ENCODE measurements at regions not wholly inside any gene's neighbourhood (a gene's known extent, or its start where the extent isn't known, plus 50 kb on each side); places are given as distances from the start of the nearest gene placed in this dataset.

DNA sequence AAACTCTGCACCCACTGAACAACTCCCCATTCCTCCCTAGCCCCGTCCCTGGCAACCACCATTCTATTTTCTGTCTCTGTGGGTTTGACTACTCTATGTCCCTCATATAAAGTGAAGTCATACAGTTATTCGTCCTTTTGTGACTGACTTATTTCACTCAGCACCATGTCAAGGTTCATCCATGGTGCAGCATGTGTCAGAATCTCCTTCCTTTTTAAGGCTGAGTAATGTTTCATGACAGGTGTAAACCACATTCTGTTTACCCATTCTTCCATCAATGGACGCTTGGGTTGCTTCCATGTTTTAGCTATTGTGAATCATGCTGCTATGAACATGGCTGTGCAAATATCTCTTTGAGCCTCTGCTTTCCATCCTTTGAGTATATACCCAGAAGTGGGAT lies 192.3 kb upstream of the NSMCE3 start:
- POLR2A ChIA-PET, result no interaction called here
- DNase-seq (ENCODE audit: extremely low spot score), result no peak
- CTCF ChIA-PET, result no interaction called here
- TF ChIP-seq, protein P1, sequence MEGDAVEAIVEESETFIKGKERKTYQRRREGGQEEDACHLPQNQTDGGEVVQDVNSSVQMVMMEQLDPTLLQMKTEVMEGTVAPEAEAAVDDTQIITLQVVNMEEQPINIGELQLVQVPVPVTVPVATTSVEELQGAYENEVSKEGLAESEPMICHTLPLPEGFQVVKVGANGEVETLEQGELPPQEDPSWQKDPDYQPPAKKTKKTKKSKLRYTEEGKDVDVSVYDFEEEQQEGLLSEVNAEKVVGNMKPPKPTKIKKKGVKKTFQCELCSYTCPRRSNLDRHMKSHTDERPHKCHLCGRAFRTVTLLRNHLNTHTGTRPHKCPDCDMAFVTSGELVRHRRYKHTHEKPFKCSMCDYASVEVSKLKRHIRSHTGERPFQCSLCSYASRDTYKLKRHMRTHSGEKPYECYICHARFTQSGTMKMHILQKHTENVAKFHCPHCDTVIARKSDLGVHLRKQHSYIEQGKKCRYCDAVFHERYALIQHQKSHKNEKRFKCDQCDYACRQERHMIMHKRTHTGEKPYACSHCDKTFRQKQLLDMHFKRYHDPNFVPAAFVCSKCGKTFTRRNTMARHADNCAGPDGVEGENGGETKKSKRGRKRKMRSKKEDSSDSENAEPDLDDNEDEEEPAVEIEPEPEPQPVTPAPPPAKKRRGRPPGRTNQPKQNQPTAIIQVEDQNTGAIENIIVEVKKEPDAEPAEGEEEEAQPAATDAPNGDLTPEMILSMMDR (IDR thresholded peaks at IDR 0.05; ENCODE audit: control extremely low read depth, extremely low read depth, low read depth, missing control alignments), result no peak

DNA sequence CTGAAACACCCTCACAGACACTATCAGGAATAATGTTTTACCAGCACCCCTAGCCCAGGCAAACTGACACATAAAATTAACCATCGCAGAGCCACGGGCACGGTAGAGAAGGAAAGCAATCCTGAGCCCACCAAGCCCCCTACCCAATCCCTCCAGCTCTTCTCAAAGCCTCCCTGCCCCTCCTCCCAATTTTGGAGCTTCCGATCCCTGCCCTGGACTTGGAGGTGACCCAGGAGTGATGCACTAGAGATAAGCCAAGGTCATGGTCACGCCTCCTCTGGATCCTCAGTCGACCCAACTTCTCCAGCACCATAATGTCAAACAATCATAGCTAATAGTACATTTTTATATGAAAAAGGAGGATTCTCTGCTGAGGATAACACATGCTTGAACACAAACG lies 188.7 kb upstream of the NSMCE3 start:
- CTCF ChIA-PET, result interaction anchor here (1.0 kb wide), 2 partner anchors 10 to 356 kb away, joined by 3 read pairs; no protein-coding TSS in a partner anchor
- POLR2A ChIA-PET, result no interaction called here
- DNase-seq (ENCODE audit: extremely low spot score), result no peak
- TF ChIP-seq, protein P1 (IDR thresholded peaks at IDR 0.05; ENCODE audit: control extremely low read depth, extremely low read depth, low read depth, missing control alignments), result no peak

- TF ChIP-seq, protein P1 (IDR thresholded peaks at IDR 0.05; ENCODE audit: control extremely low read depth, extremely low read depth, low read depth, missing control alignments), result no peak
- POLR2A ChIA-PET, result no interaction called here
- DNase-seq (ENCODE audit: extremely low spot score), result no peak
- CTCF ChIA-PET, result no interaction called here
These were observed 188.1 kb upstream of the NSMCE3 start for GRCh38 chr15:29457729-29458128.

DNA sequence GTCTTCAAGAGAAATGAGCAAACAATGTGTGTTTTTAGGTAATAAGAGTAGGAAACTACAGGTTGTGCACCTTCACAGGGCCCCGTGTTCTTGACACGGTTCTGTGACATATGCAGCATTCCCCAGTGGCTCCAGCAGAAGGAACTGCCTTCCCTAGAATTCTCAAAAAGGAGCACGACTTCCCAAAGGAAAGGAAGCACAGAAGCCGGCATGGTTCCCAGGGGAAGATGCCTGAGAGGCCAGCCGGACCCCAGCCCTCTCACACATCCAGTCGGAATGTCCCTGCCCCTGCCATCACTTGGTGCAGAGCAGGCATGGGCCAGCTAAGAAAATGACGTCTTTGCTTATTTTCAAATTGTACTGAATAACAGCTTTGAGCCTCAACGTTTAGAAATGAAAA lies 187.3 kb upstream of the NSMCE3 start:
- ChIA-PET POLR2A (no interaction called here), CTCF (interaction anchor here (2.1 kb wide), 1 partner anchor 18 kb away, joined by 4 read pairs; no protein-coding TSS in a partner anchor)
- TF ChIP-seq, protein P1 (IDR thresholded peaks at IDR 0.05; ENCODE audit: control extremely low read depth, extremely low read depth, low read depth, missing control alignments), result no peak
- DNase-seq (ENCODE audit: extremely low spot score), result no peak

- CTCF ChIA-PET, result interaction anchor here (1.2 to 2.1 kb wide), 3 partner anchors 9 to 316 kb away, joined by 4 to 6 read pairs (median 6); no protein-coding TSS in a partner anchor
- POLR2A ChIA-PET, result no interaction called here
These were observed 186.6 kb upstream of the NSMCE3 start for GRCh38 chr15:29456255-29456654.

GRCh38 chr15:29455530-29455929 lies 185.9 kb upstream of the NSMCE3 start:
- TF ChIP-seq, protein P1 (IDR thresholded peaks at IDR 0.05; ENCODE audit: control extremely low read depth, extremely low read depth, low read depth, missing control alignments), result no peak
- no peak for DNase-seq (ENCODE audit: extremely low spot score)
- CTCF ChIA-PET, result interaction anchor here (1.2 to 2.1 kb wide), 3 partner anchors 10 to 316 kb away, joined by 4 to 6 read pairs (median 6); no protein-coding TSS in a partner anchor
- POLR2A ChIA-PET, result no interaction called here

More at GRCh38 chr15:29456255-29456654, 186.6 kb upstream of the NSMCE3 start:
- DNase-seq (ENCODE audit: extremely low spot score), result no peak
- TF ChIP-seq, protein P1 (IDR thresholded peaks at IDR 0.05; ENCODE audit: control extremely low read depth, extremely low read depth, low read depth, missing control alignments), result no peak

All from GM10248 (cell line).